Gastrocnemius medialis (tissue), 4 donors: ENCODE measurements at regions not wholly inside any gene's neighbourhood (a gene's known extent, or its start where the extent isn't known, plus 50 kb on each side); places are given as distances from the start of the nearest gene placed in this dataset.

Experiments
- ATAC-seq, 2 donors: fragments of 150-250 bp; one replicate each; pipeline ENCODE4 v1.9.1; 2016
- DNase-seq, 2 donors: peaks; one replicate each; pipeline ENCODE4 v3.0.0-alpha.2; 2019
- H3K27ac ChIP-seq, 4 donors: fragments of 200-600 bp; sonication (generic); 1 replicate in 1 of 4; 2 replicates in 3 of 4; pipeline ENCODE4 v1.5.1; 2016 to 2018; ENCODE audit warnings: mild to moderate bottlenecking in 2 of 4, moderate library complexity in 1 of 4
- H3K27me3 ChIP-seq, 3 donors: fragments of 200-600 bp; sonication (generic) in 2 of 3; 1 replicate in 1 of 3; 2 replicates in 2 of 3; pipeline versions ENCODE4 v1.5.1 to v1.6.0; 2016 to 2019; ENCODE audit warnings: mild to moderate bottlenecking in 1 of 3, moderate library complexity in 1 of 3
- H3K36me3 ChIP-seq, 2 donors: fragments of 200-600 bp; sonication (generic) in 1 of 2; one replicate each; pipeline ENCODE4 v1.5.1; 2017 to 2018
- H3K4me1 ChIP-seq, 2 donors: fragments of 200-600 bp; sonication (generic) in 1 of 2; one replicate each; pipeline ENCODE4 v1.5.1; 2016 to 2017; ENCODE audit warnings: mild to moderate bottlenecking in 2 of 2
- H3K4me3 ChIP-seq, 4 donors: fragments of 200-600 bp; sonication (generic) in 3 of 4; 1 replicate in 1 of 4; 2 replicates in 3 of 4; pipeline ENCODE4 v1.5.1; 2016 to 2019; ENCODE audit warnings: mild to moderate bottlenecking in 2 of 4
- H3K9me3 ChIP-seq, 3 donors: fragments of 200-600 bp; sonication (generic) in 2 of 3; 1 replicate in 1 of 3; 2 replicates in 2 of 3; pipeline ENCODE4 v1.5.1; 2016 to 2019
- POLR2A ChIP-seq, 2 donors: fragments of 450-650 bp; IDR thresholded peaks; one replicate each; pipeline ENCODE4 v1.6.1; 2017; ENCODE audit warnings: antibody characterized with exemption in 2 of 2, mild to moderate bottlenecking in 2 of 2, moderate library complexity in 2 of 2
- in situ Hi-C, 4 donors: fragments of 200-750 bp; cut with MboI; loops; one replicate each; pipeline versions ENCODE4 v1.15.0 to v1.8.0; 2017; ENCODE audit warnings: low sequenced_read_pairs in 4 of 4
- intact Hi-C: fragments of 100-400 bp; cut with DNase I; formaldehyde crosslinking; loops from one replicate; pipeline ENCODE4 v1.15.1; 2023; ENCODE audit warnings: low total_unique reads
- TF ChIP-seq, protein P1 (sequence below), 5 experiments: fragments of 450-650 bp in 3 of 5; fragments of 200-600 bp in 2 of 5; sonication (generic) in 2 of 5; IDR thresholded peaks in 4 of 5; conservative IDR thresholded peaks in 1 of 5; 1 replicate in 4 of 5; 2 replicates in 1 of 5; pipeline ENCODE4 v1.5.1; 2016 to 2019; ENCODE audit warnings: antibody characterized with exemption in 5 of 5, mild to moderate bottlenecking in 3 of 5, moderate library complexity in 3 of 5

DNA sequence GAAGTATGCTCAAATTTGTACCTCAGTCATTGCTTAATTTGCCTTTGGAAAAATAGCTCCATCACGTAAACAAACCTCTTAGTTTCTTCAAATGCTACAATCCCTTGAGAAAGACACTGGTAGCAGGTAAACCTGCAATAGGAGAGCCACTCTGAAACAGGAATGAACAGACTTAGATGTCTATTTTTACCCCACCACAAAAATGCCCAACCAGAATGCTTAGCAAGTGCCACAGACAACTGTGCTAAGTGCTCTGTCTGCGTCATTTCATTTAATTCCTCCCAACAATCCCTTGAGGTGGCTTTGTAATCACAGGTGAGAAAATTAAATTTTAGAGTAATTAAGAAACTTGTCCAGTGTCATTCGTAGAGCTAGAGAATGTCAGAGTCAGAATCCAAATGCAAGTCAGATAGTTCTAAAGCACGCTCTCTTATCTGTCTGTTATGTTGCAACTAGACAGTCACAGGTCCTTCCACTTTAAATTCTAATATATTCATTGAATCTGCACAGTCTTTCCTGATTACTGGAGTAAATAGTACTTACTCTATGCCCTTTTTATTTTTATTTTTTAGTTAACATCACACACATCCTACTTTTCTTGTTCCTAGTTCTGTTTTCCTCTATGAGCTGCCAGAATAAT, 89.0 kb upstream of the GRIA4 start:
- in situ Hi-C loops (no loop called here), intact Hi-C loops (no loop called here)
- TF ChIP-seq POLR2A (IDR thresholded peaks at IDR 0.05) = no peak
- TF ChIP-seq, protein P1, sequence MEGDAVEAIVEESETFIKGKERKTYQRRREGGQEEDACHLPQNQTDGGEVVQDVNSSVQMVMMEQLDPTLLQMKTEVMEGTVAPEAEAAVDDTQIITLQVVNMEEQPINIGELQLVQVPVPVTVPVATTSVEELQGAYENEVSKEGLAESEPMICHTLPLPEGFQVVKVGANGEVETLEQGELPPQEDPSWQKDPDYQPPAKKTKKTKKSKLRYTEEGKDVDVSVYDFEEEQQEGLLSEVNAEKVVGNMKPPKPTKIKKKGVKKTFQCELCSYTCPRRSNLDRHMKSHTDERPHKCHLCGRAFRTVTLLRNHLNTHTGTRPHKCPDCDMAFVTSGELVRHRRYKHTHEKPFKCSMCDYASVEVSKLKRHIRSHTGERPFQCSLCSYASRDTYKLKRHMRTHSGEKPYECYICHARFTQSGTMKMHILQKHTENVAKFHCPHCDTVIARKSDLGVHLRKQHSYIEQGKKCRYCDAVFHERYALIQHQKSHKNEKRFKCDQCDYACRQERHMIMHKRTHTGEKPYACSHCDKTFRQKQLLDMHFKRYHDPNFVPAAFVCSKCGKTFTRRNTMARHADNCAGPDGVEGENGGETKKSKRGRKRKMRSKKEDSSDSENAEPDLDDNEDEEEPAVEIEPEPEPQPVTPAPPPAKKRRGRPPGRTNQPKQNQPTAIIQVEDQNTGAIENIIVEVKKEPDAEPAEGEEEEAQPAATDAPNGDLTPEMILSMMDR (IDR thresholded peaks at IDR 0.05 in 4 of 5, conservative IDR thresholded peaks at IDR 0.05 in 1 of 5) = no peak
- no peaks in the 10 kb centered on the region for H3K9me3 ChIP-seq
- ATAC-seq = no peak
- no peaks in the 10 kb centered on the region for H3K27me3 ChIP-seq
- H3K36me3 ChIP-seq = no peaks in the 10 kb centered on the region
- H3K4me3 ChIP-seq = no peak overlapping the region
- H3K27ac ChIP-seq = no peak overlapping the region
- no peaks in the 10 kb centered on the region for H3K4me1 ChIP-seq
- DNase-seq = no peak

- in situ Hi-C loops = no loop called here
- TF ChIP-seq POLR2A (IDR thresholded peaks at IDR 0.05) = no peak
- TF ChIP-seq, protein P1 (IDR thresholded peaks at IDR 0.05 in 4 of 5, conservative IDR thresholded peaks at IDR 0.05 in 1 of 5) = no peak
- DNase-seq (no peak), ATAC-seq (no peak)
- Histone ChIP-seq H3K27ac (no peak overlapping the region), H3K36me3 (no peaks in the 10 kb centered on the region), H3K4me3 (no peak overlapping the region), H3K9me3 (no peaks in the 10 kb centered on the region), H3K27me3 (no peaks in the 10 kb centered on the region), H3K4me1 (no peaks in the 10 kb centered on the region)
- intact Hi-C loops = no loop called here
These were observed 102.2 kb upstream of the GRIA4 start for GRCh38 chr11:105507496-105508254.

DNA sequence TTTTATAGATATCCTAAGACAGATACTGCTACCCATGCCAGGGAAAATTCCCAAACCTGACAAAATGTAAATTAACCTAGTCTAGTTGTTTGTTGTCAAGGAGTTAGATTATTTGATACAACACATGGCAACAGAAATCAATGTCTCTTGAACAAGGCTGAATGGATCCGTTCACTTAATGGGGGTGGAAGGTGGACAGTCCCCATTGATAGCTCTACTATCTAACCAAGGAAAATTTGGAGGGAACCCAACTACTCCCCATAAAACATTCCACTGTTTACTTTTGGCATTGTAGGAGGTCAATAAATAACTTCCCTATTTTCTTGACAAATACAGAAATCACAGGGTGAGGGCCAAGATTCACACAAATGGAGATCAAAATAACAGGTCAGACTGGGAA, 117.9 kb upstream of the GRIA4 start:
- intact Hi-C loops = no loop called here
- no peaks in the 10 kb centered on the region for H3K36me3 ChIP-seq
- TF ChIP-seq, protein P1 (IDR thresholded peaks at IDR 0.05 in 4 of 5, conservative IDR thresholded peaks at IDR 0.05 in 1 of 5) = no peak
- no peak for TF ChIP-seq POLR2A (IDR thresholded peaks at IDR 0.05)
- in situ Hi-C loops = no loop called here
- no peak overlapping the region for H3K27ac ChIP-seq
- H3K4me1 ChIP-seq = no peaks in the 10 kb centered on the region
- H3K27me3 ChIP-seq = no peaks in the 10 kb centered on the region
- no peak overlapping the region for H3K4me3 ChIP-seq
- ATAC-seq (no peak), DNase-seq (no peak)
- no peaks in the 10 kb centered on the region for H3K9me3 ChIP-seq

DNA sequence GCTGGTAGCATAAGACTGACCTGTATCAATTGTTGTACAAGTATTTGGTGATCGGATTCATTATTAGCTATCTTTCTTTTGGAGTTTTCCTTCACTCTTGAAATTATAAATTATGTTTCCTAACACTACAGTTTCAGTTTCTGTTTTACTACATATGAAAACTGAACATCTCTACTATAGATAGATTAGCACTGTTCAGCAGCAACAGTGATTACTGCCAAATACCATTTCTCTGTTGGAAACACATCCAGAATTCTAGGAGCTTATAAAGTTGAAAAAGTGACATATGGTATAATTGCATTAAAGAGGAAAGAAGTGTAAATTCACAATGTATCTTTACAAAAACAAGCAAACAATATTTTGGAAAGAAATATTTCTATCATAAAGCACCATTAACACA, 118.5 kb upstream of the GRIA4 start:
- Histone ChIP-seq H3K36me3 (no peaks in the 10 kb centered on the region), H3K27me3 (no peaks in the 10 kb centered on the region), H3K27ac (no peak overlapping the region), H3K4me1 (no peaks in the 10 kb centered on the region), H3K4me3 (no peak overlapping the region), H3K9me3 (no peaks in the 10 kb centered on the region)
- no peak for ATAC-seq
- TF ChIP-seq, protein P1 (IDR thresholded peaks at IDR 0.05 in 4 of 5, conservative IDR thresholded peaks at IDR 0.05 in 1 of 5) = no peak
- no peak for TF ChIP-seq POLR2A (IDR thresholded peaks at IDR 0.05)
- intact Hi-C loops (no loop called here), in situ Hi-C loops (no loop called here)
- no peak for DNase-seq
